Stimulated activated CD8-positive, alpha-beta memory T cell treated with anti-CD3 and anti-CD28 coated beads, Interleukin-15, amount 100 ng/mL, for 4 hours (primary cell): ENCODE measurements at regions not wholly inside any gene's neighbourhood (a gene's known extent, or its start where the extent isn't known, plus 50 kb on each side); places are given as distances from the start of the nearest gene placed in this dataset.

Experiments
- DNase-seq, 2 donors: peaks; one replicate each; pipeline ENCODE4 v3.0.0-alpha.2; 2020; ENCODE audit warnings: low read depth in 2 of 2

DNA sequence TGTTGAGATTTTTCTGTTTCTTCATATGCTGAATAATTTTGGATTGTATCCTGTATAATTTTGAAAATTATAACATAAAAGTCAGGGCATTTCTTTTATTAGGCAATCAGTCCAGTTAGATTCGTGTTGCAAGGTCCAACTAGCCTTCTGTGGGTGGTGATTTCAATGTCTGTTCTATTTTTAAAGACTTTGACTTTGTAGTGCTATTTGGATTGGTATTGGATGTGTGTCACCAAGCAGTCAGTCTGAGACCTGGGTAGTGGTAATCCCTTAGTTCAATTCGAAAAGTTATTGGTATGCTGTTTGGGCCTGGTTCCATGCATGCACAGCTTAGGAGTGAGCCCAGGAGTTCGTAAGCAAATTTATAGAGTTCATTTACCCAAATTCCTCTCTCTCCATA lies 82.2 kb downstream of the EPDR1 start:
- DNase-seq, result no peak

- no peak for DNase-seq
These were observed 86.1 kb downstream of the EPDR1 start for GRCh38 chr7:38006559-38006958.

- no peak for DNase-seq
These were observed 86.7 kb downstream of the EPDR1 start for GRCh38 chr7:38007096-38007495.

GRCh38 chr7:38013246-38013645 lies 92.8 kb downstream of the EPDR1 start:
- DNase-seq, result no peak

- no peak for DNase-seq
These were observed 96.1 kb downstream of the EPDR1 start for GRCh38 chr7:38016567-38016966.

DNA sequence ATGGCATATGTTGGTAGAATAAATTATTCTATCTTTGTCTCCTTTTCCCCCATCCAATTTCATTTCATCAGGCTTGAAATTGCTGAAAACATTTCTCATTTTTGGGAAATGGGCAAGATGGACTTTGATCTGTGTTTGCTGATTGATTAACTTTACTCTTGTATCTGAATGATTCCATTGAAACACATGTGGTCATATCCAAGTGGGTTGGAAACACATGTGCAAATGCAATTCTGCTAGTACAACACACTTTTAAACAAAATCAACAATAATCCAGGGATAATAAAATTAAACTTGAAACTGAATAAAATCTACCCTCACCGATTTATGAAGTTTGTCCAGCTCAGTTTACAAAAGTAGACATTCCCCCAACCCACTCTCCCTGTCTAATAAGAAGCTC lies 96.9 kb downstream of the EPDR1 start:
- no peak for DNase-seq

GRCh38 chr7:38020121-38020785 lies 99.8 kb downstream of the EPDR1 start:
- no peak for DNase-seq

GRCh38 chr7:38021892-38022291 lies 101.5 kb downstream of the EPDR1 start:
- no peak for DNase-seq

GRCh38 chr7:38025815-38026214 lies 105.4 kb downstream of the EPDR1 start:
- DNase-seq, result no peak

GRCh38 chr7:38027884-38028455 lies 107.5 kb downstream of the EPDR1 start:
- no peak for DNase-seq

DNA sequence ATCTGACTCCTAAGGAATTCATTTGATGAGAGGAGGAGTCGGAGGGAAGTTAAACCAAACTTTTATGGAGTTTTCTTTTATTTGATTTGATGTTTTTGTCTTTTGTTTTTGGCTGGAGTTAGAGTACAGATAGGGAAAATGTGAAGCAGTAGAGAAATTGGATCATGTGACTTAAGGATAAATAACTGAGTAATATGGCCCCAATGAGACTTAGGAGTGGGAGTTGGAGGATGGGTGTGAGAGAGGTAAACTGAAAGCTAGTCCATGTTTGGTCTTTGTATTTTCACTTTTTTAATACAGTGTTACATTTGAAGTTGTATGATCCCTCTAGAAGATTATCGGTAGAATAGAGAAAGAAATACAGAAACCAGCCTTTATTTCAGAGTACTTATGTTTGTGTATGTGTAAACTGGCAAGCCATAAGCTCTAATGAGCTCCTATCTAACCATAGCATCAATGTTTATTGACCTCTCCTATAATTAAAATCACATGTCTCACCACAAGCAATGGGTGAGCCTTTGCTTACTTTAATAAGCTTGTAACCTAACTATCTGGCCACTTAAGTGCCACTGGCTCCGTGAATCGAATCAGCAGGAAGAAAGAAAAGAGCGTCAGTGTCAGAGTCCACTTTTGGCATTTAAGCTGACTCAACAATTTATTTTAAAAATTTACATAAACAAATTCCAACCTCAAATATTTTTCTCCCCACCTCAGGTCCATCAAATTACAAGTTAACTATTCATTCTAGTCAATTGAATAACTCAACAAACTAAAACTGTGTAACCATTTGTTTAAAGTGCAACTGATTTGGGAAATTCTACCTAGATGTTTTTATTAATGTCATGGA lies 113.8 kb downstream of the EPDR1 start:
- no peak for DNase-seq

- no peak for DNase-seq
These were observed 120.4 kb downstream of the EPDR1 start for GRCh38 chr7:38040831-38041230.

- DNase-seq, result no peak
These were observed 128.4 kb upstream of the STARD3NL start for GRCh38 chr7:38049679-38050078.

DNA sequence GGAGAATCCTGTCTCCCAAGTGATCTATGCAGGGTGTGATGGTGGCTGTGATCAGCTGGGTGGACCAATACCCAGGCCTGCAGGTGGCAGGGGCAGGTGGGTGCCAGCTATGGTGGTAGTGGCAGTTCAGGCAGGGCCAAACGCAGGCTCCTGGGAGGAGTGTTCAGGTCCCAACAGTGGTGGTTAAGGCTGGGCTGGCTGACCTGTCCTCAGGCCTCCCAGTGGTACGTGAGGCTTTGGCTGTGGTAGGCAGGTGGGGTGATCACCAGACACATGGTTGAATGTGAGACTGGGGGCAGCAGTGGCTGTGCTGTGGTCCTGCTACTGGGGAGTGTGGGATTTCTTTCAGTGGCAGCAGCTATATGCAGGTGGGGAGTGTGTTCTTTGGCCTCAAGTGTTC lies 126.7 kb upstream of the STARD3NL start:
- DNase-seq, result no peak

DNA sequence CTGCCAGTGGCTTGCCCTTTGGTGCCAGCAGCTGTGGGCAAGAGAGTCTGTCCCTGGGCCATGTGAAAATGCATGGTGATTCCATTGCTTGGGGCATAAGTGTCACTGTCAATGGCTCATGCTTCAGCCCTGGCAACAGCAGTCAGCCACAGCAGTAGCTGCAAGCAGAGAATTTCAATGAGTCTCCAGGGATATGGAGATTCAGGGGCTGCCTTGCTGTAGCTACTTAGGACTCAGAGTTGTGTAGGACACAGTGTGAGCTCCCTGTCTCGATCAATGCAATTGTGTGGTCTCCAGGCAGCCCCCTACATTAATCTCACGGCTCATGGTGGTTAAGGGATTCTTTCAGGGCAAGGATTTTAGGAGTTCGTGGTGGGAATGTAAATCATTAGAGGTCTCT lies 126.3 kb upstream of the STARD3NL start:
- DNase-seq, result no peak

- DNase-seq, result no peak
These were observed 125.3 kb upstream of the STARD3NL start for GRCh38 chr7:38052786-38053185.

DNA sequence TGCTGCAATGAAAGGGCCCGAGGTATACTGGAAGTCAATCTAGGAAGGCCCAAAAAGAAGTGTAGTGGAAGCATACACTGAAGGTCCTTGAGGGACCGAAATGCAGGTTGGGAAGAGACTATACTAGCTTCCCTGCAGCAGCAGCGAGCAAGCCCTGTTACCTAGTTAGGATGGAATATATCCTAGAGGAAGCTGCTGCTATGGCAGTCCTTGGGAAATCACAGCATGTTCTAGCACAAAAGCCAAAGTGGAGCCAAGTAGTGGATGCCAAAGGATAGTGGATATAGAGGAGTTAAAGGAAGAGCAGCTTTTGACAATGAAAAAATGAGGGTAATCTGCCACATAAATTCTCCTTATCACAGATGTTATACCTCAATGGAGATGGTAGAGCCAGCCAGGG lies 123.8 kb upstream of the STARD3NL start:
- DNase-seq, result no peak

GRCh38 chr7:38057829-38058228 lies 120.2 kb upstream of the STARD3NL start:
- DNase-seq, result no peak

- no peak for DNase-seq
These were observed 117.9 kb upstream of the STARD3NL start for GRCh38 chr7:38060116-38060515.

- DNase-seq, result no peak
These were observed 117.4 kb upstream of the STARD3NL start for GRCh38 chr7:38060637-38061036.

DNA sequence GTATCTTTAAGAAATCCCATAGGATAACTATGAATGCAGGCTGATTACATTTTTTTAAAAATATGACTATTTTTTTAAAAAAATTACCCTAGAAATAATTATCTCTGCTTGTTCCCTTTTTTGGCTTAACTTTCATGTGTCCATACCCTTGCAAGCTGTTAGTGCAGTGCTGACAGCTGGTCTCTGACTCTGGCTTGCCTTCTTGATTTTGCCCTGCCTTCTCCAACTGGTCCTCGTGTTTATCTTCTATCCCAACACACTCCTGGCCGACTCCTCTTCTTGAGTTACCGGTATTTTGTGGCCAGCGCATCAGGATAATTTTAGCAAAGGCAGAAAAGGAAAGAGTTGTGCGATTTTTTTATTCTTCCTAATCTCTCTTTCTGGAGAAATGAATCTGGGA lies 111.7 kb upstream of the STARD3NL start:
- DNase-seq, result no peak

DNA sequence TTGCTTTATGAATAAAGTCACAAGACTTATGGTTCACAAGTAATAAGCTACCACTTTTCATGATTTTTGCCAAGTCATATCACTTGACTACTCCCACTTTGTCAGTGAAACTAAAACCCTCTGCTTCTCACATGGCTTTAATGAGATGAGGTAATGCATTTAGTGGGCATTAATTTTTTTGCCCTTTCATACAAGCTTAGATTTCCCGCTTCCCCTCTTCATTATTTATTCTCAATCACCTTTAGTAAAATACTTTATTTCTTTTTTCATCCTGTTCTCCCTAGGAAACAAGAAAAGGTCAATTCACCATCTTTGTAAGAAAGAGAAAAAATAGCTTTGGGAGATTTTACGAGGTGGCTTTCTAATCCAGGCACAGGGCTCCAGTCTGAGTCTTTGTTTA lies 109.6 kb upstream of the STARD3NL start:
- DNase-seq, result no peak

- no peak for DNase-seq
These were observed 109.0 kb upstream of the STARD3NL start for GRCh38 chr7:38069052-38069451.
